Upper lobe of right lung (tissue), 1 donor: ENCODE measurements at regions not wholly inside any gene's neighbourhood (a gene's known extent, or its start where the extent isn't known, plus 50 kb on each side); places are given as distances from the start of the nearest gene placed in this dataset.
"Not testable (repeated sequence)": the region's sequence is repeated elsewhere in the genome, so short reads cannot be mapped to it uniquely, and the experiment has no call there.

Source experiments
- ATAC-seq: fragments of 200-7000 bp; cut with Tn5 transposase; one replicate; pipeline ENCODE4 v1.9.1; 2020; ENCODE audit warnings: mild to moderate bottlenecking, moderate library complexity
- DNase-seq: peaks from one replicate; pipeline ENCODE4 v3.0.0-alpha.2; 2020
- H3K27ac ChIP-seq: fragments of 200-600 bp; one replicate; pipeline ENCODE4 v1.8.0; 2022
- H3K27me3 ChIP-seq: fragments of 200-600 bp; one replicate; pipeline ENCODE4 v1.8.0; 2022; ENCODE audit warnings: mild to moderate bottlenecking
- H3K36me3 ChIP-seq: fragments of 200-600 bp; one replicate; pipeline ENCODE4 v1.8.0; 2022
- H3K4me1 ChIP-seq: fragments of 200-600 bp; one replicate; pipeline ENCODE4 v1.8.0; 2022
- H3K4me3 ChIP-seq: fragments of 200-600 bp; one replicate; pipeline ENCODE4 v1.8.0; 2022; ENCODE audit warnings: mild to moderate bottlenecking
- H3K9me3 ChIP-seq: fragments of 200-600 bp; one replicate; pipeline ENCODE4 v1.8.0; 2022
- CTCF ChIP-seq: fragments of 200-600 bp; IDR thresholded peaks from one replicate; pipeline ENCODE4 v1.8.0; 2022; ENCODE audit warnings: antibody characterized with exemption
- intact Hi-C: fragments of 100-400 bp; cut with DNase I; formaldehyde crosslinking; loops from one replicate; pipeline ENCODE4 v1.11.0; 2022
- donor health status: DM: no; HTN: yes; CAD: no; lungs with severe emphysema.

- TF ChIP-seq CTCF: no peak
- intact Hi-C loops: no loop called here
- H3K27me3 ChIP-seq: no peaks in the 10 kb centered on the region
- no peaks in the 10 kb centered on the region for H3K36me3 ChIP-seq
- no peaks in the 10 kb centered on the region for H3K9me3 ChIP-seq
- H3K4me3 ChIP-seq: no peak overlapping the region
- no peak for DNase-seq
- no peak for ATAC-seq
- no peak overlapping the region for H3K27ac ChIP-seq
- H3K4me1 ChIP-seq: no peaks in the 10 kb centered on the region
These were observed 163.2 kb downstream of the UTP18 start for GRCh38 chr17:51423421-51424160.

GRCh38 chr17:51425773-51426172 is 165.4 kb downstream of the UTP18 start:
- TF ChIP-seq CTCF: no peak

DNA sequence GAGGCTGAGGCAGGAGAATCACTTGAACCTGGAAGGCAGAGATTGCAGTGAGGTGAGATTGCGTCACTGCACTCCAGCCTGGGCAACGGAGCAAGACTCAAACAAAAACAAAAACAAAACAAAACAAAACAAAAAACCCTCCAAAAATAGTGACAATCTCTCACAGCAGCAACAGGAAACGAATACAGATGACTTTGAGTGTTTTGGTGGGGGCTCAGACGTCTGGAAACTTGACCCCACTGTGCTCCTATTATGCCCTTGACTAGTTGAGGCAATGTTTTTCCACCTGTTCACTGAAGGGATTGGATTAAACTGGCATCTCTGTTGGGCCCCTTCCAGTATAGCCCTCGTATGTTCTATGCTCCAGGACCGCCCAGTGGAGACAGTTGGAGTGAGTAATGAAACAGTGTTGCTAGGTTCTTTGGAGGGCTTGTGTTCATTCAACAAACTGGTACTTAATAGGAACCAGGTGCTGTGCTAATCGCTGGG is 167.0 kb downstream of the UTP18 start:
- DNase-seq: no peak

More at GRCh38 chr17:51425773-51426172, 165.4 kb downstream of the UTP18 start:
- no peak for DNase-seq
- Histone ChIP-seq H3K36me3 (no peaks in the 10 kb centered on the region), H3K27me3 (no peaks in the 10 kb centered on the region), H3K4me1 (no peaks in the 10 kb centered on the region), H3K9me3 (no peaks in the 10 kb centered on the region), H3K4me3 (no peak overlapping the region), H3K27ac (no peak overlapping the region)
- no peak for ATAC-seq
- intact Hi-C loops: no loop called here

DNA sequence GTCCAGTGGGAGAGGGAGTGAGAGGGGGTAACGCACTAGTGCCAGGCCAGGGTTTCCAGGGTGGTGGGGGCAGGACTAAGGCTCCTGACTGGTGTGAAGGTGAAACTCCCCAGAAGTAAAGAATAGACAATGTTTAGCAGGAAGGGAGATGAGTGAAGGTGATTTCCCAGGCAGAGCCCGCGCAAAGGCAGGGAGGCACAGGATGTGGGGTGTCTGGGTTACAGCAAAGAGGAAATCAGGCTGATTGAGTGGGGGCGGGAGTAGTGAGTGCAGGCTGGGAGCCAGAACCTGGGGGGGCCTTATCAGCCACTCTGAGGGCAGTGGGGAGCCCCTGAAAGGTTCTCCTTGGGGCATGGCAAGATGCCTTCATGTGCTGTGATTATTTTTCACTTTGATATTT is 167.5 kb downstream of the UTP18 start:
- Histone ChIP-seq H3K27me3 (no peaks in the 10 kb centered on the region), H3K4me1 (no peaks in the 10 kb centered on the region), H3K36me3 (no peaks in the 10 kb centered on the region), H3K4me3 (no peak overlapping the region), H3K27ac (no peak overlapping the region), H3K9me3 (no peaks in the 10 kb centered on the region)
- no peak for TF ChIP-seq CTCF
- DNase-seq (no peak), ATAC-seq (no peak)
- intact Hi-C loops: no loop called here

More for the DNA sequence above, 167.0 kb downstream of the UTP18 start:
- no peak for TF ChIP-seq CTCF
- H3K36me3 ChIP-seq: no peaks in the 10 kb centered on the region
- H3K9me3 ChIP-seq: no peaks in the 10 kb centered on the region
- H3K4me3 ChIP-seq: no peak overlapping the region
- no peaks in the 10 kb centered on the region for H3K4me1 ChIP-seq
- intact Hi-C loops: no loop called here
- H3K27me3 ChIP-seq: no peaks in the 10 kb centered on the region
- ATAC-seq: no peak
- H3K27ac ChIP-seq: no peak overlapping the region

- H3K4me1 ChIP-seq: no peaks in the 10 kb centered on the region
- intact Hi-C loops: no loop called here
- no peaks in the 10 kb centered on the region for H3K27me3 ChIP-seq
- H3K9me3 ChIP-seq: no peaks in the 10 kb centered on the region
- H3K36me3 ChIP-seq: no peaks in the 10 kb centered on the region
- DNase-seq (no peak), ATAC-seq (no peak)
- H3K4me3 ChIP-seq: no peak overlapping the region
- no peak overlapping the region for H3K27ac ChIP-seq
- no peak for TF ChIP-seq CTCF
These were observed 168.5 kb downstream of the UTP18 start for GRCh38 chr17:51428668-51429495.

- H3K36me3 ChIP-seq, H3K4me3 ChIP-seq, H3K27ac ChIP-seq, intact Hi-C loops, H3K4me1 ChIP-seq, DNase-seq, ATAC-seq, H3K9me3 ChIP-seq, H3K27me3 ChIP-seq: not testable (repeated sequence)
These were observed 169.6 kb downstream of the UTP18 start for GRCh38 chr17:51429938-51430337.
